Naive B cell (primary cell): ENCODE measurements at regions not wholly inside any gene's neighbourhood (a gene's known extent, or its start where the extent isn't known, plus 50 kb on each side); places are given as distances from the start of the nearest gene placed in this dataset.
"Not testable (repeated sequence)": the region's sequence is repeated elsewhere in the genome, so short reads cannot be mapped to it uniquely, and the experiment has no call there.

Experiments used
- ATAC-seq, 2 donors: fragments of 150-1000 bp; cut with Tn5 transposase; 2 replicates each; pipeline ENCODE4 v1.10.0; 2021; ENCODE audit warnings: low read depth in 2 of 2, mild to moderate bottlenecking in 2 of 2, moderate library complexity in 2 of 2
- DNase-seq: peaks from one replicate; pipeline ENCODE4 v3.0.0; 2022
- H3K27ac Mint-ChIP-seq, 6 donors: one replicate each; pipeline ENCODE4 v1.8.0; 2020 to 2022; ENCODE audit warnings: mild to moderate bottlenecking in 6 of 6, mixed read lengths in 6 of 6, moderate library complexity in 5 of 6, inconsistent platforms in 2 of 6
- H3K27me3 Mint-ChIP-seq, 3 donors: one replicate each; pipeline ENCODE4 v1.8.0; 2021 to 2022; ENCODE audit warnings: mixed read lengths in 3 of 3, mild to moderate bottlenecking in 1 of 3
- H3K36me3 Mint-ChIP-seq, 2 donors: one replicate each; pipeline ENCODE4 v1.8.0; 2020 to 2022; ENCODE audit warnings: mixed read lengths in 2 of 2, inconsistent platforms in 1 of 2, mild to moderate bottlenecking in 1 of 2
- H3K4me1 Mint-ChIP-seq, 3 donors: one replicate each; pipeline ENCODE4 v1.8.0; 2020 to 2022; ENCODE audit warnings: mixed read lengths in 3 of 3, inconsistent platforms in 1 of 3, mild to moderate bottlenecking in 1 of 3, moderate library complexity in 1 of 3
- H3K4me3 Mint-ChIP-seq, 8 donors: one replicate each; pipeline ENCODE4 v1.8.0; 2020 to 2022; ENCODE audit warnings: mild to moderate bottlenecking in 8 of 8, mixed read lengths in 8 of 8, moderate library complexity in 8 of 8, inconsistent platforms in 2 of 8
- H3K9me3 Mint-ChIP-seq, 7 donors: one replicate each; pipeline ENCODE4 v1.8.0; 2020 to 2022; ENCODE audit warnings: mixed read lengths in 7 of 7, mild to moderate bottlenecking in 5 of 7, inconsistent platforms in 2 of 7, moderate library complexity in 1 of 7

DNA sequence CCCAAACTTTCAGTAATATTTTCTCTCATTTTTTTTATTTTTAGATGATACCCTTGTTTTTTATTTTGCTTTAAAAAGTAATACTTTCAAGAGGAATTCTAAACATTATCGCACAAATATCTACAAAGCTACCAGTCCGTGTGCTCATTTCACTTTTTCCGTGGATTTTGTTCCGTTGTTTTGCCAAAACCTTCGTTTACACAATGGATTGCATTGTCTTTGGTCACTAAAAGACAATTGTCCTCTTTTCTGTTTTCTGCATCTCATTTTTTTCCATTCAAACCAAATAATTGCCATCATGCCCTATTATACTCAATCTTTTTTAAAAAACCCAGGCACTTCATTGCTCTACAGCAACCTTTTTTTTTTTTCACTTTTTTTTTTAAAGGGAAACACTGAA, 214.9 kb downstream of the CXXC4 start:
- DNase-seq (no peak), ATAC-seq (no peak)
- Mint-ChIP-seq H3K4me1 (no peaks in the 10 kb centered on the region), H3K9me3 (peaks cover 0 to 4% (median 0%) of the 10 kb centered on the region in 7 donors), H3K4me3 (no peak overlapping the region), H3K27me3 (no peaks in the 10 kb centered on the region), H3K27ac (no peak overlapping the region), H3K36me3 (no peaks in the 10 kb centered on the region)

DNA sequence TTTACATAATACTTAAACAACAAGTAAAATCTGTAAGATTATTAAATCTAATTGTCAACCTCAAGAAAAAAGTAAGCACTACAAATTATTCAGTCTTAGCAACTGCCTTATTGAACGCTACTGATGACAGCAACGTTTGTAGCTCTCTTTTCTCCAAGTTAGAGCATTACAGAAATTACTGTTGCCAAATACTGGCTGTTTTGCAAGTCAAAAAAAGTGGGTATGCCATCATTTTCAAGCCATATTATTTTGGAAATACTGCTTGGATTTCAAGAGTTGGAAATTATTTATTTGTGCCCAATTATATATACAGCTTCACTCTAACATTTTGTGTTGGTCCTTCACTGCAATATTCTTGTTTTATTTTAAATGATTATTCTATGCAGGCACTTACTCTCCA, 221.7 kb downstream of the CXXC4 start:
- DNase-seq (no peak), ATAC-seq (no peak)
- H3K4me1 Mint-ChIP-seq = no peaks in the 10 kb centered on the region
- no peaks in the 10 kb centered on the region for H3K27me3 Mint-ChIP-seq
- no peak overlapping the region for H3K4me3 Mint-ChIP-seq
- H3K27ac Mint-ChIP-seq = no peak overlapping the region
- H3K9me3 Mint-ChIP-seq = peaks cover 0 to 8% (median 4%) of the 10 kb centered on the region in 7 donors
- H3K36me3 Mint-ChIP-seq = no peaks in the 10 kb centered on the region

- not testable (repeated sequence) for H3K36me3 Mint-ChIP-seq, H3K4me1 Mint-ChIP-seq, DNase-seq, H3K27ac Mint-ChIP-seq, H3K27me3 Mint-ChIP-seq, H3K4me3 Mint-ChIP-seq, ATAC-seq, H3K9me3 Mint-ChIP-seq
These were observed 225.1 kb downstream of the CXXC4 start for GRCh38 chr4:104269603-104270002.

DNA sequence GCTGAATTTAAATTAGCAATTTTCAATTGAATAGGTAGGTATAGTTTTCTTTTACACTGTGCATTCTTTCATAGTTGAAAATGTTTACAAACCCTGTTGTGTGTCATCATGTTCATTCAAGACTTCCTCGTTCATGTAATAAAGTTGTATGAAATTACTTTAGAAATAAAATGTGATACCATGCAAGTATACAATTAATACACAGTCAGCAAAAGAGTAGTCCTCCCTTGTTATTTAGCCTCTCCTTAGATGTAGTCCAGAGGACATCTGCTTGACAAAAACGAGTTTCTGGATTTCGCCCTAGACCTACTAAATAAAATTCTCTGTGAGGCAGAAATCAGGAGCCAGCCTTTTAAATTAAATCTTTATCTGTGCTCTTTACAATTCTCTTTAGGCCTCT, 231.6 kb downstream of the CXXC4 start:
- no peak for ATAC-seq
- no peaks in the 10 kb centered on the region for H3K4me1 Mint-ChIP-seq
- no peak overlapping the region for H3K27ac Mint-ChIP-seq
- H3K27me3 Mint-ChIP-seq = no peaks in the 10 kb centered on the region
- H3K36me3 Mint-ChIP-seq = no peaks in the 10 kb centered on the region
- no peak for DNase-seq
- H3K9me3 Mint-ChIP-seq = peaks cover 0 to 4% (median 0%) of the 10 kb centered on the region in 7 donors
- no peak overlapping the region for H3K4me3 Mint-ChIP-seq

- Mint-ChIP-seq H3K9me3 (peaks cover 0 to 4% (median 0%) of the 10 kb centered on the region in 7 donors), H3K36me3 (no peaks in the 10 kb centered on the region), H3K27me3 (no peaks in the 10 kb centered on the region), H3K4me1 (no peaks in the 10 kb centered on the region), H3K4me3 (no peak overlapping the region), H3K27ac (no peak overlapping the region)
- DNase-seq (no peak), ATAC-seq (no peak)
These were observed 232.0 kb downstream of the CXXC4 start for GRCh38 chr4:104262678-104263077.

DNA sequence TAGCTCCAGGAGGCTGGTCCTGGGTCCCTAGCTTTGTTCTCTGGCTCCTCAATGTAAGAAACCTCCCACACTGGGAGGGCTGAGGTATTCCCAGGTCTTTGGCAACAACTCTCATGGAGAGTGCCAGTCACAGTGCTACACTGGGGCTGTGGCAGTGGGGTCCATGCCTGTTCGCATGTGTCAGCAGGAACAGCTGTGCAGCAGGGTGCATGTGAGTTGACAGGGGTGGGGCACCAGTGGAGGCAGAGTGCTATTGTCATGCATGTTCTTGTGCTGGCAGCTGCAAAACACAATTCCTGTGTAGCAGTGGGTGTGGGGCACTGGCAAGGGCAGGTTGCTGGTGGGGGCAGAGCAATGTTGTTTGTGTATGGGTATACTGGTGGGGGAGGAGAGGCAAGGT, 246.0 kb downstream of the CXXC4 start:
- Mint-ChIP-seq H3K27me3 (no peaks in the 10 kb centered on the region), H3K36me3 (no peaks in the 10 kb centered on the region), H3K27ac (no peak overlapping the region), H3K9me3 (peaks cover 0 to 9% (median 6%) of the 10 kb centered on the region in 7 donors), H3K4me1 (no peaks in the 10 kb centered on the region), H3K4me3 (no peak overlapping the region)
- ATAC-seq (no peak), DNase-seq (no peak)

DNA sequence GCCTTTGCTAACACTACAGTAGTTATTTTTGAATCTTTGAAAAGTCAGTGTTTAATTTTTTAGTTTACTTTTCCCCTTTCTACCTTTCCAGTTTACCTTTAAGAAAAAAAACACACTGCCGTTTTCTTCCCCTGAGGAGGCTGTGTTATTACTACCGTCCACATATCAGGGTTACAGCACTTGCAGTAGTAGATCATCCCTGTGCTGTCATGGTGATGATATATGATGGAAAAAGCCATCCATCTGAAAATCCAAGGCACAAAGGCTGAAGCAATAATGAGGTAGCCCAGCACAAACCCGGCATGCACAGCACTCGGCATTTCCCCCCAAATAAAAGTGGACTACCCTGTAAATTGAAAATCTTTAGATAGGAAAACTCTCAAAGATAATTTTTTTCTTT, 258.7 kb downstream of the CXXC4 start:
- Mint-ChIP-seq H3K27ac (no peak overlapping the region), H3K27me3 (no peaks in the 10 kb centered on the region), H3K36me3 (no peaks in the 10 kb centered on the region), H3K4me1 (no peaks in the 10 kb centered on the region), H3K4me3 (no peak overlapping the region), H3K9me3 (peaks cover 0 to 9% (median 2%) of the 10 kb centered on the region in 7 donors)
- DNase-seq (no peak), ATAC-seq (no peak)

GRCh38 chr4:104217526-104217925, 277.2 kb downstream of the CXXC4 start:
- Mint-ChIP-seq H3K27ac (no peak overlapping the region), H3K36me3 (no peaks in the 10 kb centered on the region), H3K4me1 (no peaks in the 10 kb centered on the region), H3K4me3 (no peak overlapping the region), H3K9me3 (peaks cover 0 to 6% (median 0%) of the 10 kb centered on the region in 7 donors), H3K27me3 (no peaks in the 10 kb centered on the region)
- no peak for DNase-seq
- ATAC-seq = no peak

DNA sequence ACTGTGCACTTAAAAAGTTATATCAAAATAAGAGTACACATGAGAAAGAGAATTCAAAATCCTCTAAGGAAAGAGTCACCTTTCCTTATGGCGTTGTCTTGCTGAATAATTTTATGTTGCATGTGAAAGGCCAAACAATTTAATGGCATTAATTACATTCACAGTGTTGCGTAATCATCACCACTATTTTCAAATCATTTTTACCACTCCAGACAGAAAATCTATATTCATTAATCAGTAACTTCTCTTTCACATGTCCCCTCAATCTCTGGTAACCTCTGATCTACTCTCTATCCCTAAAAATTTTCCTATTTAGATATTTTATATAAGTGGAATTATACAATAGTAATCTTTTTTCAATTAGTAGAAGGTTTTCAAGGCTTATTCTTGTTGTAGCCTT, 283.0 kb downstream of the CXXC4 start:
- Mint-ChIP-seq H3K27ac (no peak overlapping the region), H3K4me3 (no peak overlapping the region), H3K36me3 (no peaks in the 10 kb centered on the region), H3K9me3 (peaks cover 0 to 5% (median 1%) of the 10 kb centered on the region in 7 donors), H3K4me1 (no peaks in the 10 kb centered on the region), H3K27me3 (no peaks in the 10 kb centered on the region)
- DNase-seq (no peak), ATAC-seq (no peak)

GRCh38 chr4:104210420-104210819, 284.3 kb downstream of the CXXC4 start:
- DNase-seq = no peak
- Mint-ChIP-seq H3K36me3 (no peaks in the 10 kb centered on the region), H3K4me1 (no peaks in the 10 kb centered on the region), H3K27me3 (no peaks in the 10 kb centered on the region), H3K4me3 (no peak overlapping the region), H3K27ac (no peak overlapping the region), H3K9me3 (peaks cover 0 to 4% (median 0%) of the 10 kb centered on the region in 7 donors)
- no peak for ATAC-seq

- ATAC-seq = no peak
- no peak overlapping the region for H3K27ac Mint-ChIP-seq
- H3K36me3 Mint-ChIP-seq = no peaks in the 10 kb centered on the region
- DNase-seq = no peak
- no peaks in the 10 kb centered on the region for H3K27me3 Mint-ChIP-seq
- no peak overlapping the region for H3K4me3 Mint-ChIP-seq
- H3K4me1 Mint-ChIP-seq = no peaks in the 10 kb centered on the region
- H3K9me3 Mint-ChIP-seq = peaks cover 0 to 6% (median 2%) of the 10 kb centered on the region in 7 donors
These were observed 287.9 kb downstream of the CXXC4 start for GRCh38 chr4:104206784-104207183.

DNA sequence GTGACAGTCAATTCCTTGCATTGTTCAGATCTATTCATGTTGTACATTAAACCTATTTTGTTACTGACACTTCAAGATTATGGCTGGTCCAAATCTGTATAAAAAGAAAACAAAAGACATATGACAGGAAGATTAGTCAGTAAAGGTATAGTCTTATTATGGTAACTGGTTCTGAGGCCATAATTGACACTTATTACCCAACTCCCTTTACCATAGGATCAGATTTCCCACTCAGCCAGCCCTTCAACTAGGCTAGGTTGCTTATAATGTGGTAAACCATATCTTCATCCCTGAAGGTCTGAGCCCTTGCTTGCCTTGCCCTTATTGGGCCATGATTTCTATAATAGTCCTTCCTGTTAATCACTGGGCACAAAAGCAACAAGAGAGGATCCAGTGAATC, 289.6 kb downstream of the CXXC4 start:
- H3K9me3 Mint-ChIP-seq = peaks cover 0 to 8% (median 4%) of the 10 kb centered on the region in 7 donors
- DNase-seq (no peak), ATAC-seq (no peak)
- no peaks in the 10 kb centered on the region for H3K36me3 Mint-ChIP-seq
- H3K27me3 Mint-ChIP-seq = no peaks in the 10 kb centered on the region
- H3K4me3 Mint-ChIP-seq = no peak overlapping the region
- no peaks in the 10 kb centered on the region for H3K4me1 Mint-ChIP-seq
- no peak overlapping the region for H3K27ac Mint-ChIP-seq

DNA sequence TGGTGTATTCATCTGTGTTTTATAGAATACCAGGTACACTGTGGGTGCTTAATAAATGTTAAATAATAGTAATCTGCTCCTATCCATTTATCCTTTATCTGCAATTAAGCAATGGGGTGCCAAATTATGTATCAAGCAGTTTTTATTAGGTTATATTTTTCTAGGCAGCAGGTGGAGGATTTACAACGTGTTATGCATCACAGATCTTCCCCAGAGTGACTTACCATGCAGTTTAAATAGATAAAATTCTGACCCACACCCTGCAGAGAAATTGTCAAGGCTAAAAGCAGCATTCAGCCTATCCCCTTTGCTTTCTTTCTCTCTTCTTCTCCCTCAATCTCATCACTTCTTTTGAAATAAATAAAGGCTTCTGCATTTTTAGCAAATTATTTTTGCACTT, 306.4 kb downstream of the CXXC4 start:
- H3K27ac Mint-ChIP-seq = no peak overlapping the region
- no peak for DNase-seq
- H3K4me3 Mint-ChIP-seq = no peak overlapping the region
- no peaks in the 10 kb centered on the region for H3K27me3 Mint-ChIP-seq
- H3K36me3 Mint-ChIP-seq = no peaks in the 10 kb centered on the region
- no peaks in the 10 kb centered on the region for H3K4me1 Mint-ChIP-seq
- peaks cover 0 to 13% (median 1%) of the 10 kb centered on the region in 7 donors for H3K9me3 Mint-ChIP-seq
- ATAC-seq = no peak

DNA sequence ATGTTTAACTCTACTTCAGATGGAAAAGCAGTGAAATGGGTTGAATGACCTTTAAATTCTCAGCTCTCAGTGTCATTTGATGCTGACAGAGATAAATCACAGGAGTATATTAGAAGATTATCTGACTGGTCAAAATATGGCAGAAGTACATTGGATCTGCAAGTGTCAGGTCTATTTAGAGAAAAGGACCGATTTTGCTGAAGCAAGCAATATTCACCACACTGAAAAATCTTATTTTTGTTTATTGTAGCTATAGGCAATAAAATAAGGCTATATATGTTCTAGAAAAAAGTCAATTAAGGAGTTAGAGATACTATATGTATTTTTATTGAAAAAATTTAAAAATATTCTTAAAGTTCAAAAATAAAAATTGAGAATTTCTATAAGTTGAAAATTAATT, 325.3 kb downstream of the CXXC4 start:
- no peak overlapping the region for H3K4me3 Mint-ChIP-seq
- no peaks in the 10 kb centered on the region for H3K4me1 Mint-ChIP-seq
- H3K27me3 Mint-ChIP-seq = no peaks in the 10 kb centered on the region
- peaks cover 0 to 6% (median 0%) of the 10 kb centered on the region in 7 donors for H3K9me3 Mint-ChIP-seq
- ATAC-seq (no peak), DNase-seq (no peak)
- H3K27ac Mint-ChIP-seq = no peak overlapping the region
- no peaks in the 10 kb centered on the region for H3K36me3 Mint-ChIP-seq

GRCh38 chr4:104166749-104167148, 327.9 kb downstream of the CXXC4 start:
- H3K27ac Mint-ChIP-seq = no peak overlapping the region
- no peak for ATAC-seq
- peaks cover 0 to 6% (median 0%) of the 10 kb centered on the region in 7 donors for H3K9me3 Mint-ChIP-seq
- H3K4me3 Mint-ChIP-seq = no peak overlapping the region
- no peaks in the 10 kb centered on the region for H3K36me3 Mint-ChIP-seq
- no peak for DNase-seq
- no peaks in the 10 kb centered on the region for H3K27me3 Mint-ChIP-seq
- no peaks in the 10 kb centered on the region for H3K4me1 Mint-ChIP-seq
